ENCODE measurements at regions not wholly inside any gene's neighbourhood (a gene's known extent, or its start where the extent isn't known, plus 50 kb on each side); places are given as distances from the start of the nearest gene placed in this dataset.

- no peak for DNase-seq
Observed at GRCh38 chr2:188235364-188235763, 56.3 kb upstream of the GULP1 start.

- DNase-seq = no peak
Observed at GRCh38 chr2:188238386-188238785, 53.3 kb upstream of the GULP1 start.

Data from fibroblast of skin of back (primary cell).